ENCODE measurements at regions not wholly inside any gene's neighbourhood (a gene's known extent, or its start where the extent isn't known, plus 50 kb on each side); places are given as distances from the start of the nearest gene placed in this dataset.

DNA sequence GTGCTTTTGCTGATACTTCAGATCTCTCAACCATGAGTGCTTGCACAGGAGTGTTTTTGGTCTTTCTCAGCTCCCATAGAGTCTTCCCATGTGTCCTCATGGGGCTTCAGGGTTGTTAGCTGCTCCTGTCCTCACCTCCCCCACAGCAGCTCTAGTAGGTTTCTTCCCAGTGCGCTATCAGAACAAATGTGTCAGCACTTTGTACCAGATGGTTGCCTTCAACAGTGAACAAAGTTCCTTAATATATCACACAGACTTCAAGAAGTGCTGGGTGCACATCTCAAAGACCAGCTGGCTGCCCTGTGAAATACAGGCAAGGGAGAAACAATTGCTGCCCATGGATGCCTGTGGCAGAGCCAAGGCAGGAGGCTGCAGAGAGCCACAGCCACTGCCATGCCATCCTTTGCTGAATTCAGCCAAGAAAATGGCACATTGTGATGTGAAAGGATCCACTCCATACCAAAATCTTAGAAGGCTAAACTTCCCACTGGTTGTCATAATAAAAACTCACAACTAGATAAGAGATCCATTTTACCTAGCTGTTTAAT lies 471.3 kb downstream of the C6orf118 start:
- Histone ChIP-seq H3K27ac (no peak overlapping the region), H3K36me3 (no peaks in the 10 kb centered on the region), H3K4me1 (peaks cover 0 to 2% (median 0%) of the 10 kb centered on the region in 4 donors), H3K27me3 (no peaks in the 10 kb centered on the region), H3K4me3 (no peak overlapping the region), H3K9me3 (peaks cover 0 to 3% (median 0%) of the 10 kb centered on the region in 4 donors)
- WGBS, 2 donors, result 92 to 94% methylated on average over 1 of the region's 1 CpG
- DNase-seq (ENCODE audit: low spot score in 2 of 2), result no peak
- TF ChIP-seq EP300 (IDR thresholded peaks at IDR 0.05) (no peak), CTCF (IDR thresholded peaks at IDR 0.05) (no peak), POLR2A (IDR thresholded peaks at IDR 0.05) (no peak)

- peaks cover 0 to 3% (median 0%) of the 10 kb centered on the region in 4 donors for H3K9me3 ChIP-seq
- no peak for DNase-seq (ENCODE audit: low spot score in 2 of 2)
- H3K4me3 ChIP-seq, result no peak overlapping the region
- H3K4me1 ChIP-seq, result peaks cover 0 to 5% (median 0%) of the 10 kb centered on the region in 4 donors
- TF ChIP-seq POLR2A (IDR thresholded peaks at IDR 0.05) (no peak), EP300 (IDR thresholded peaks at IDR 0.05) (no peak), CTCF (IDR thresholded peaks at IDR 0.05) (no peak)
- H3K27me3 ChIP-seq, result no peaks in the 10 kb centered on the region
- no peak overlapping the region for H3K27ac ChIP-seq
- no peaks in the 10 kb centered on the region for H3K36me3 ChIP-seq
- 77 to 79% methylated on average over 3 of the region's 3 CpGs for WGBS, 2 donors
Measured at GRCh38 chr6:164836486-164836885, 472.9 kb downstream of the C6orf118 start.

GRCh38 chr6:164832410-164832809 lies 477.0 kb downstream of the C6orf118 start:
- no peak overlapping the region for H3K4me3 ChIP-seq
- 36 to 70% methylated on average over 7 of the region's 7 CpGs for WGBS, 2 donors
- peaks cover 0 to 5% (median 0%) of the 10 kb centered on the region in 4 donors for H3K4me1 ChIP-seq
- peaks cover 0 to under 1% (median 0%) of the 10 kb centered on the region in 4 donors for H3K9me3 ChIP-seq
- no peak for DNase-seq (ENCODE audit: low spot score in 2 of 2)
- H3K36me3 ChIP-seq, result no peaks in the 10 kb centered on the region
- no peak for TF ChIP-seq CTCF (IDR thresholded peaks at IDR 0.05)
- no peak for TF ChIP-seq POLR2A (IDR thresholded peaks at IDR 0.05)
- TF ChIP-seq EP300 (IDR thresholded peaks at IDR 0.05), result peak; percentile 15 to 77
- H3K27me3 ChIP-seq, result no peaks in the 10 kb centered on the region
- peak overlapping the region in 2 of 4 donors; percentile 51 to 61 for H3K27ac ChIP-seq

GRCh38 chr6:164827537-164827936 lies 481.9 kb downstream of the C6orf118 start:
- H3K4me1 ChIP-seq, result no peaks in the 10 kb centered on the region
- H3K36me3 ChIP-seq, result no peaks in the 10 kb centered on the region
- no peak overlapping the region for H3K27ac ChIP-seq
- no peak for DNase-seq (ENCODE audit: low spot score in 2 of 2)
- peak overlapping the region in 1 of 4 donors; percentile 25 for H3K4me3 ChIP-seq
- no peaks in the 10 kb centered on the region for H3K9me3 ChIP-seq
- H3K27me3 ChIP-seq, result no peaks in the 10 kb centered on the region
- no peak for TF ChIP-seq CTCF (IDR thresholded peaks at IDR 0.05)
- TF ChIP-seq POLR2A (IDR thresholded peaks at IDR 0.05), result no peak
- TF ChIP-seq EP300 (IDR thresholded peaks at IDR 0.05), result no peak
- WGBS, 2 donors, result 73 to 79% methylated on average over 8 of the region's 8 CpGs

DNA sequence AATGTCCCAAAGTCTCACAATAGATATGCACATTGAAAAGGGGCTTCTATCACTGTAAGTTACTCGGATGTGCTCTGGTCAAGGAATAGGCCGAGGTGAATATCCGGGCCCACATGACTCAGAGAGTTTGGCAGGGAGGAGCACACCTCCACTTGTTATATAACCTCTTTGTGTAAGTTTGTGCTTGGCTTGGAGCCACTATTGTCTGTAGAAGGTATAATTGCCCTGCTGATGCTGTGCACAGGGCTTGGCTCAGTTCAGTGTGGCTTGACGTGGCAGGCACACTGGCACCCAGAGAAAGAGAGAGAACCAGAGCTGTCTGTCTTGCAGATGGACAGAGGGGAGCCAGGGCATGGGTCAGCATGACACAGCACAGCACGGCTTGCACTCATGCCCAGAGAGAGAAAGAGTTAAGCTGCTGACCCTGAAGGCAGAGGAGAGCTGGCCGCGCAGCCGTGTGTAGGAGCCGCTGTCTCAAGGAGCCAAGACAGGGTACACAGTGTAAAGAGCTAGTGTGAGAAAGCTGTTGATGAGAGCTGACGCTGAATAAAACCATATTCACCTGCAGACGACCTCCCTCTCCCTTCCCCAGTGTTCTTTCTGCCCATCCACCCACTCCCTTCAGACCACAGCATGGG lies 482.5 kb downstream of the C6orf118 start:
- Histone ChIP-seq H3K27me3 (no peaks in the 10 kb centered on the region), H3K4me1 (no peaks in the 10 kb centered on the region), H3K36me3 (no peaks in the 10 kb centered on the region), H3K4me3 (peak overlapping the region in 1 of 4 donors; percentile 25), H3K27ac (no peak overlapping the region), H3K9me3 (no peaks in the 10 kb centered on the region)
- no peak for DNase-seq (ENCODE audit: low spot score in 2 of 2)
- TF ChIP-seq EP300 (IDR thresholded peaks at IDR 0.05) (no peak), CTCF (IDR thresholded peaks at IDR 0.05) (no peak), POLR2A (IDR thresholded peaks at IDR 0.05) (no peak)
- WGBS, 2 donors, result 38 to 43% methylated on average over 11 of the region's 11 CpGs

Measured in tibial nerve (tissue), 4 donors.